Activated T-helper 1 cell treated with anti-CD3 and anti-CD28 coated beads, Interleukin-12 subunit alpha, Interleukin-12 subunit beta, Interleukin-2, Interleukin-4 antibody, amounts not matched to agents 30 ng/mL and 10 ng/mL and 1 ng/mL, durations not matched to agents 14 hours and 24 hours and 36 hours (primary cell): ENCODE measurements at regions not wholly inside any gene's neighbourhood (a gene's known extent, or its start where the extent isn't known, plus 50 kb on each side); places are given as distances from the start of the nearest gene placed in this dataset.

Experiments used
- DNase-seq: peaks from one replicate; pipeline ENCODE4 v3.0.0; 2021; ENCODE audit warnings: low spot score
- H3K27ac Mint-ChIP-seq: one replicate; pipeline ENCODE4 v1.8.0; 2021; ENCODE audit warnings: mild to moderate bottlenecking, mixed read lengths
- H3K27me3 Mint-ChIP-seq: one replicate; pipeline ENCODE4 v1.8.0; 2022; ENCODE audit warnings: mild to moderate bottlenecking, moderate library complexity, mixed read lengths; ENCODE audit not compliant: insufficient read depth
- H3K36me3 Mint-ChIP-seq: one replicate; pipeline ENCODE4 v1.8.0; 2021; ENCODE audit warnings: low read depth, mixed read lengths
- H3K4me1 Mint-ChIP-seq: one replicate; pipeline ENCODE4 v1.8.0; 2021; ENCODE audit warnings: low read depth, mixed read lengths
- H3K4me3 Mint-ChIP-seq: one replicate; pipeline ENCODE4 v1.8.0; 2021; ENCODE audit warnings: mild to moderate bottlenecking, moderate library complexity, mixed read lengths
- H3K9me3 Mint-ChIP-seq: one replicate; pipeline ENCODE4 v1.8.0; 2021; ENCODE audit warnings: mixed read lengths
- intact Hi-C: fragments of 100-400 bp; cut with micrococcal nuclease; formaldehyde crosslinking; loops from one replicate; pipeline ENCODE4 v1.15.1; 2024

- Mint-ChIP-seq H3K4me3 (no peak overlapping the region), H3K27ac (no peak overlapping the region), H3K36me3 (no peaks in the 10 kb centered on the region), H3K27me3 (peaks cover 9% of the 10 kb centered on the region), H3K9me3 (no peaks in the 10 kb centered on the region), H3K4me1 (no peaks in the 10 kb centered on the region)
- intact Hi-C loops = no loop called here
- no peak for DNase-seq
Observed at GRCh38 chr13:50552424-50552966, 291.0 kb downstream of the DLEU7 start.

DNA sequence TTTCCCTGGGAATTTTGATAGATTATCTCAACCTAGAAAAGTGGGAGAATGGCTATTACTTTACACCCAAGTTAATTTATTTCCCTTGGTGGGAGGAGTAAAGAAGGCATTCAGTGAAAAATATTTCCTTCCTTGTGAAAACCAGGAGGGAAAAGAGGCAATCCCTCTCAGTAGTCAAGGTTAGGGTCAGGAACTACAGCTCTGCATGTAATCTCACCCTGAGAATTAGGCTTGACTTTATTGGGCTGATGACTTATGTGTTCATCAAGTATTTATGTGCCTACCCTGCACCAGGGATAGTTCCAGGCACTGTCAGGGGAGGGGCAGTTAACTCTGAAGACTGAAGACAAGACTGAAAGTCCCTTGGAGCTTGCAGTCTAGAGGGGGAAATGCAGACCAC lies 281.8 kb downstream of the DLEU7 start:
- H3K9me3 Mint-ChIP-seq = no peaks in the 10 kb centered on the region
- H3K27ac Mint-ChIP-seq = no peak overlapping the region
- intact Hi-C loops = no loop called here
- H3K4me1 Mint-ChIP-seq = no peaks in the 10 kb centered on the region
- H3K4me3 Mint-ChIP-seq = no peak overlapping the region
- H3K36me3 Mint-ChIP-seq = no peaks in the 10 kb centered on the region
- no peak for DNase-seq
- peaks cover 16% of the 10 kb centered on the region for H3K27me3 Mint-ChIP-seq

DNA sequence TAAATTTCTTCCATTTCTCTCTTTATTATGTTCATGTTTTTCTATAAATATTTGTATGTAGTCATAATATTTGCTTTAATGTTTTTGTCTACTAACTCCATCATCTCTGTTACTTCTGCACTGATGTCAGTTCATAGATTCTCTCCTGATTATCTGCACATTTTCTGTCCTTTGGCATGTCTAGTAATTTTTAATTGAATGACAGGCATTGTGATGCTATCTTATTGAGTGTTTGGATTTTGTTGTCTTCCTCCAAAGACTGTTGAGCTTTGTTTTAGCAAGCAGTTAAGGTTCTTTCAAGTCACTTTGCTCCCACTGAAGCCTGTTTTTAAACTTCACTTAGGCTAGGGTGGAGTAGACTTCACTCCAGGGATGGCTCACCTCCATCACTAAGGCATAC lies 276.8 kb downstream of the DLEU7 start:
- Mint-ChIP-seq H3K4me3 (no peak overlapping the region), H3K36me3 (no peaks in the 10 kb centered on the region), H3K27ac (no peak overlapping the region), H3K9me3 (peaks cover 7% of the 10 kb centered on the region), H3K27me3 (peaks cover 18% of the 10 kb centered on the region), H3K4me1 (no peaks in the 10 kb centered on the region)
- intact Hi-C loops = no loop called here
- DNase-seq = no peak

DNA sequence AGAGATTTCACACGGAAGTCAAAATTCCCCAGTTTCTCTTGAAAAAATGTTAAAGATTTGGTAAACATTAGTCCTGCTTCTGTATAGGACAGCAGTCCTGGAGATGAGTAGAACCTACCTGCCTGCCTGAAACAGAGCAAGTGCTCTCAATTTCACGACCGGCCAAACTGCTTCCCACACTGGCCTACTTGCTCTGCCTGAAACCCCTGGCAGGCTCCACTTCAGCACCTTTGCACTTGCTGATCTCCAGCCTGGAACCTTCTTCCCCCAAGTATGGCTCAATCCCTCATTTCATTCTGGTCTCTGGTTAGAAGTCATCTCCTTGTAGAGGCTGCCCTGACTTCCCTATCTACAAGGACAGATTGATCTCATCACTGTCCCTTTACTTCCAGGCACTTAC lies 271.4 kb downstream of the DLEU7 start:
- DNase-seq = no peak
- Mint-ChIP-seq H3K4me3 (no peak overlapping the region), H3K36me3 (no peaks in the 10 kb centered on the region), H3K4me1 (no peaks in the 10 kb centered on the region), H3K9me3 (peaks cover 6% of the 10 kb centered on the region), H3K27ac (no peak overlapping the region), H3K27me3 (peaks cover 7% of the 10 kb centered on the region)
- intact Hi-C loops = no loop called here

DNA sequence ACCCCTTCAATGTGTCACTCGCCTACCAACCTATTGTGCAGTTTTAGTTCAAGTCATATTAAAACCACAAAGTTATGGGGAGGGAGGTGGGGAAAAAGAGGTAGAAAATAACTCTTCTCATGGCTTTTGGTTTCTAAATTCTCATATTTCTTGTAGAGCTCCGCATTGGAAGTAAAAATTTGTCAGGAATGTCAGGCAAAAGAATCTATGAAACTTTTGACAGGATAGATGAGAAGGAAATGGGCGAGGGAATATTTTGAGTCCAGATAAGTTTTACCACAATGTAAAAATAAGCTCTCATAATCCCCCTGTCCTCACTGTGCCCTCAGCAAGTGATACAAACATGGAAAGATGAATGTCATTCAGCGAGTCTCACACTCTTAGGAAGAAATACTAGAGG lies 270.4 kb downstream of the DLEU7 start:
- intact Hi-C loops = no loop called here

GRCh38 chr13:50574731-50575130 lies 268.8 kb downstream of the DLEU7 start:
- intact Hi-C loops = no loop called here
- Mint-ChIP-seq H3K4me3 (no peak overlapping the region), H3K27me3 (peaks cover 7% of the 10 kb centered on the region), H3K4me1 (no peaks in the 10 kb centered on the region), H3K27ac (no peak overlapping the region), H3K36me3 (no peaks in the 10 kb centered on the region), H3K9me3 (no peaks in the 10 kb centered on the region)
- no peak for DNase-seq

More for the DNA sequence above, 270.4 kb downstream of the DLEU7 start:
- Mint-ChIP-seq H3K9me3 (no peaks in the 10 kb centered on the region), H3K4me3 (no peak overlapping the region), H3K4me1 (no peaks in the 10 kb centered on the region), H3K27me3 (peaks cover 5% of the 10 kb centered on the region), H3K36me3 (no peaks in the 10 kb centered on the region), H3K27ac (no peak overlapping the region)
- no peak for DNase-seq

- intact Hi-C loops = no loop called here
- H3K4me1 Mint-ChIP-seq = no peaks in the 10 kb centered on the region
Observed at GRCh38 chr13:50575138-50575537, 268.4 kb downstream of the DLEU7 start.

DNA sequence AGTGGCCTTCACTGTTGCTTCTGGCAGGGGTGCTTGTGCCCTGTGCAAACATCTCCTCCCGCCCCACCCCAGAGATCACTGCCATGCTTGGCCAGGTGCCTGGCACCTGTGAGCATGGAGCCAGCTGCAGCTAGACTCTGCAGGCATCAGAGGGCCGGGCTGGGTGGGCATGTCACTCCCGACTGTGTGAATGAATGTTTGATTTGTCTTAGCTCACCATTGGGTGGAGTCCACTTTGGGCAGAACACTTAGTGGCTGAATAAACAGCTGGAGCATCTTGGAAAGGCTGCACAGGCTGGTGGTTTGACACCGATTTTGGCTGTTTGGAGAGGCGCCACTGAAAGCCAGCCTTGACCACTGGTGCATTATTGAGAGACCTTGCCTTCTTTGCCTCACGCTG lies 267.3 kb downstream of the DLEU7 start:
- no peak for DNase-seq
- Mint-ChIP-seq H3K27ac (no peak overlapping the region), H3K9me3 (no peaks in the 10 kb centered on the region), H3K4me3 (no peak overlapping the region), H3K27me3 (peaks cover 9% of the 10 kb centered on the region), H3K4me1 (no peaks in the 10 kb centered on the region), H3K36me3 (no peaks in the 10 kb centered on the region)
- intact Hi-C loops = no loop called here

More at GRCh38 chr13:50575138-50575537, 268.4 kb downstream of the DLEU7 start:
- Mint-ChIP-seq H3K36me3 (no peaks in the 10 kb centered on the region), H3K27me3 (peaks cover 9% of the 10 kb centered on the region), H3K27ac (no peak overlapping the region), H3K4me3 (no peak overlapping the region), H3K9me3 (no peaks in the 10 kb centered on the region)
- no peak for DNase-seq

GRCh38 chr13:50577806-50578205 lies 265.7 kb downstream of the DLEU7 start:
- DNase-seq = no peak
- intact Hi-C loops = no loop called here
- Mint-ChIP-seq H3K27me3 (peaks cover 6% of the 10 kb centered on the region), H3K4me3 (no peak overlapping the region), H3K4me1 (no peaks in the 10 kb centered on the region), H3K9me3 (no peaks in the 10 kb centered on the region), H3K36me3 (no peaks in the 10 kb centered on the region), H3K27ac (no peak overlapping the region)

DNA sequence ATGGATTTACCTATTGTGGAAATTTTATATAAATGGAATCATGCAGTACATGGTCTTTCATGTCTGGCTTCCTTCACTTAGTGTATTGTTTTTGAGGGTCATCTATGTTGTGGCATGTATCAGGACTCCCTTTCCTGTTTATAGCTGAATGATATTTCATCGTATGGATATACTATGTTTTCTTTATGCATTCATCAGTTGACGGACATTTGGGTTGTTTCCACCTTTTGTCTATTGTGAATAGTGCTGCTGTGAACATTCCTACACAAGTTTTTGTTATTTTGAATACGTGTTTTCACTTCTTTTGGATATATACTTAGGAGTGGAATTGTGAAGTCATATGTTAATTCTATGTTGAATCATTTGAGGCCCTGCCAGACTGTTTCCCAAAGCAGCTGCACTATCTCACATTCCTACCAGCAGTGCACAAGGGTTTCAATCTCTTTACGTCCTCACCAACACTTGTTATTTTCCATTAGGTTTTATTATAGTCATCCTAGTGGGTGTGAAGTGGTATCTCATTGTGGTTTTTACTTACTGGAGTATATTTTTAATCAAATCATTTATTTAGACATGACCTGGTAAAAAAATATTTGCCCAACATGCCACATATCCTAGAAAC lies 262.7 kb downstream of the DLEU7 start:
- Mint-ChIP-seq H3K4me3 (no peak overlapping the region), H3K4me1 (no peaks in the 10 kb centered on the region), H3K36me3 (no peaks in the 10 kb centered on the region), H3K27me3 (peaks cover 10% of the 10 kb centered on the region), H3K9me3 (no peaks in the 10 kb centered on the region), H3K27ac (no peak overlapping the region)
- DNase-seq = no peak
- intact Hi-C loops = no loop called here

- peaks cover 10% of the 10 kb centered on the region for H3K27me3 Mint-ChIP-seq
- no peaks in the 10 kb centered on the region for H3K9me3 Mint-ChIP-seq
- H3K4me3 Mint-ChIP-seq = no peak overlapping the region
- no peaks in the 10 kb centered on the region for H3K36me3 Mint-ChIP-seq
- intact Hi-C loops = no loop called here
- DNase-seq = no peak
- no peaks in the 10 kb centered on the region for H3K4me1 Mint-ChIP-seq
- no peak overlapping the region for H3K27ac Mint-ChIP-seq
Observed at GRCh38 chr13:50581586-50582196, 261.8 kb downstream of the DLEU7 start.

- H3K9me3 Mint-ChIP-seq = no peaks in the 10 kb centered on the region
- no peaks in the 10 kb centered on the region for H3K4me1 Mint-ChIP-seq
- intact Hi-C loops = no loop called here
- no peak overlapping the region for H3K27ac Mint-ChIP-seq
- H3K27me3 Mint-ChIP-seq = peaks cover 5% of the 10 kb centered on the region
- H3K36me3 Mint-ChIP-seq = no peaks in the 10 kb centered on the region
- H3K4me3 Mint-ChIP-seq = no peak overlapping the region
- DNase-seq = no peak
Observed at GRCh38 chr13:50584856-50585580, 258.5 kb downstream of the DLEU7 start.

GRCh38 chr13:50585674-50586413 lies 257.6 kb downstream of the DLEU7 start:
- H3K27me3 Mint-ChIP-seq = peaks cover 5% of the 10 kb centered on the region
- no peak overlapping the region for H3K4me3 Mint-ChIP-seq
- H3K4me1 Mint-ChIP-seq = no peaks in the 10 kb centered on the region
- no peaks in the 10 kb centered on the region for H3K9me3 Mint-ChIP-seq
- H3K27ac Mint-ChIP-seq = no peak overlapping the region
- no peaks in the 10 kb centered on the region for H3K36me3 Mint-ChIP-seq
- no peak for DNase-seq
- intact Hi-C loops = no loop called here
